Activated T-cell treated with anti-CD3 and anti-CD28 coated beads for 1 hour (primary cell): ENCODE measurements at regions not wholly inside any gene's neighbourhood (a gene's known extent, or its start where the extent isn't known, plus 50 kb on each side); places are given as distances from the start of the nearest gene placed in this dataset.
"Not testable (repeated sequence)": the region's sequence is repeated elsewhere in the genome, so short reads cannot be mapped to it uniquely, and the experiment has no call there.

Experiments used
- DNase-seq: peaks from one replicate; pipeline ENCODE4 v3.0.0-alpha.2; 2020; ENCODE audit warnings: low read depth

DNA sequence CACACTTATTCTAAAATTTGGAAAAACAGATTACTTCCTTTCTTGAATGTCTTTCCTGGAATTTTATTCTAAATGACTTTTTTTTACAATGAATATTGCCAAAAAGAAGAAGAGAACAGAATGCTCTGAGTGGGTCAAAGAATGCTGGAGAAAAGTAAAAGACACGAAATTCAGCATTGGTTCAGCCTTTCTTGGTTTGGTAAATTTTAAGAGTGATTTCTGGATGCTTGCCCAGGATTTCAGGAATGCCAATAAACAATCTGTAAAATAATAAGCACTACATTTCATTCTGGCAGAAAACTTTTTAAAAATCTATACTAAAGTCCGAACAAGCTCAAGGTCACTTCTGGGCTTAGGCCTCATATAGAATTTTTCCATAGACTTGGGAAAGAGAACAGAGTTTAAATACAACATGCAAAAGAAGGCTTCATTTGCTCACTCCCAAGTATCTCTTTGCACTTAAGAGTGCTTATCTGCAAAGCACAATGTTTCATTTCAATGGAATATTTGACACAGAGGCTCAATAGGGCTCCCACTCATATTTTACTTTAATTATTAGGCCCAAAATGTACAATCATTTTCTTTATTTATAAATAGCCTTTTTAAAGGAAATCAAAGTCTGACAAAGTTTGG, 359.5 kb upstream of the ANKRD30A start:
- DNase-seq: no peak

DNA sequence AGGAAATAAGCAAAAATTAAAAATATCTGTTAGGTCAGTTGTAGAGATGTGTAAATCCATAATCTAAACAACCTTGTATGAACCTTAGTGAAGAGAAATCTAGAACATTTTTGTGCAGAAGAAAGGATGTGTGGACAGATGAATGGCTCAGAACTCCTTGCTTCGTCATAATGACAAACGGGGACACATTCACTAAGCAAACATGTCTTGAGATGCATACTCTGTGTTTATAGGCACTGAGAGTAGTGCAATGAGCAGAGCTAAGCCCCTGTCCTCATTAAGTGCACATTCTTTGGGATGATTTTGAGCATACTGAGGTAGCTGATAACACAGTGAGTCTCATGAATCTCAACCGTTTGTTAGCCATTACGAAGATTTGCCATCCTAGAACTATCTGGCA, 360.6 kb upstream of the ANKRD30A start:
- DNase-seq: no peak

DNA sequence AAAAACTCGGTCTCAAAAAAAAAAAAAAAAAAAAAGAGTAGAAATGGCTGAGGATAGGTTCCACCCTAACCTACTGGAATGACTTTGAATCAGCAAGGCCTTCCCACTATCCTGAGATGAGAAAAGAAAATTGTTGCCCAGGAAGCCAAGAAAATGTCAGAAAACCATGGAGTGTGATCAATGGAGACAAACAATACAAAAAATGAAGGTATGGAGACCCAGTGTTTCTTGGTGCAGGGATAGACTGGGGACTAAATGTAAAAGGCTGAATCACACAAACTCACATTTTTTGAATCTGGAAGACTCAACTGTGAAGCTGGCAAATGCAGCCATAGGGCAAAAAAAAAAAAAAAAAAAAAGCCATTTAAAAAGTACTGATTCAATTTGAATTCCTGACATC, 364.3 kb upstream of the ANKRD30A start:
- DNase-seq: no peak

DNA sequence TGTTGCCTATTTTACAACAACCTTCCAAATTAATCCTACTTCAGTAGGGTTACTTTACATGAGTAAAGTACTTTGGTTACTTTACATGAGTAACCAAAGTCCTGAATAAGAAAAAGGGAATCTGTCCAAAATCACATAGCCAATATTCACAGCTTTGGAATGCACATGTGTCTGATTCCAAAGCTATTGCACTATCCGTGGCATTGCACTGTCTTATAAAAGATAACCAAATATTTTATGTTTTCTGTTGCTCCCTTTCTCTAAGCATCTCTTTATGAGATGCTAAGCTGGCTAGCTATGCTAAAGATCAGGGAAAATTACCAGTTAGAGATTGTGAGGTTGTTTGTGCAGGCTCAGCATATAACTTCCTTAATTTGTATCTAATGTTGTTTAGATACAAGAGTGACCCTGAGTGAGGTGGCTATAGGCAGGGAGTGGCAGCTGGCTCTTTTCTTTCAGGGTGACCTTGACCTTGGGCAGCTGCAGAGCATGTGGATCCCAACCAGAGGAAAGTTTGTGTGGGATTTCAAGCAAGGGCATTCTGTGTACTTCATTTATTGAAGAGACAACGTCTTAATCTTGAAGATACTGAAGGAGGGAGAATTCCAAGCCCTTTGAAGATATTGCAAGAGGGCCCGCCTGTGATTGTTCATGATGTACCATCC, 366.1 kb upstream of the ANKRD30A start:
- no peak for DNase-seq

DNA sequence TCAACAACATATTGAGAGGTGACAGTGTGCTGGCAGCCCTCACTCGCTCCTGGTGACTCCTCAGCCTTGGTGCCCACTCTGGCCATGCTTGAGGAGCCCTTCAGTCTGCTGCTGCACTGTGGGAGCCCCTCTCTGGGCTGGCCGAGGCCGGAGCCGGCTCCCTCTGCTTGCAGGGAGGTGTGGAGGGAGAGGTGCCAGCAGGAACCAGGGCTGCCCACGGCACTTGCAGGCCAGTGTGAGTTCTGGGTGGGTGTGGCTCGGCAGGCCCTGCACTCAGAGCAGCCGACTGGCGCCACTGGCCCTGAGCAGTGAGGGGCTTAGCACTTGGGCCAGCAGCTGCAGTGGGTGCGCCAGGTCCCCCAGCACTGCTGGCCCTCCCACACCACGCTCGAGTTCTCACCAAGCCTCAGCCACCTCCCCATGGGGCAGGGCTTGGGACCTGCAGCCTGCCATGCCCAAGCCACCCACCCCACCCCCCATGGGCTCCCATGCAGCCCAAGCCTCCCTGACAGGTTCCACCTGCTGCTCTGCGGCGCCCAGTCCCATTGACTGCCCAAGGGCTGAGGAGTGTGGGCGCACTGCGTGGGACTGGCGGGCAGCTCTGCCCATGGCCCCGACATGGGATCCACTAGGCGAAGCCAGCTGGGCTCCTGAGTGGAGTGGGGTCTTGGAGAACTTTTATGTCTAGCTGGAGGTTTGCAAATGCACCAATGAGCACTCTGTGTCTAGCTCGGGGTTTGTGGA, 377.1 kb upstream of the ANKRD30A start:
- DNase-seq: no peak

DNA sequence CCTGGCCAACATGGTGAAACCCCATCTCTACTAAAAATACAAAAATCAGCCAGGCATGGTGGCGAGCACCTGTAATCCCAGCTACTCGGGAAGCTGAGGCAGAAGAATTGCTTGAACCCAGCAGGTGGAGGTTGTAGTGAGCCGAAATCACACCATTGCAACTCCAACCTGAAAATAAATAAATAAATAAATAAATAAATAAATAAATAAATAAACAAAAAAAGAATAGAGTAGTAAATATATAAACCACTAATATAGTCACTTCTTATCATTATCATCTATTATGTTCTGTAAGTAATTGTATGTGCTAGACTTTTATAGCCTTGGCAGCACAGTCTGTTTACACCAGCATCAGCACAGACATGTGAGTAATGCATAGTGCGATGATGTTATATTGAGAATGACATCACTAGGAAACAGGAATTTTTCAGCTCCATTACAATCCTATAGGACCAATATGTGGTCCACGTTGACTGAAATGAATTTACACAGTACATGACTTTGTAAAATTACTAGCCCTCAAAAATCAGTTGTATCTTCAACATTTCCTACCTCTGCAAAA, 385.4 kb upstream of the ANKRD30A start:
- no peak for DNase-seq

DNA sequence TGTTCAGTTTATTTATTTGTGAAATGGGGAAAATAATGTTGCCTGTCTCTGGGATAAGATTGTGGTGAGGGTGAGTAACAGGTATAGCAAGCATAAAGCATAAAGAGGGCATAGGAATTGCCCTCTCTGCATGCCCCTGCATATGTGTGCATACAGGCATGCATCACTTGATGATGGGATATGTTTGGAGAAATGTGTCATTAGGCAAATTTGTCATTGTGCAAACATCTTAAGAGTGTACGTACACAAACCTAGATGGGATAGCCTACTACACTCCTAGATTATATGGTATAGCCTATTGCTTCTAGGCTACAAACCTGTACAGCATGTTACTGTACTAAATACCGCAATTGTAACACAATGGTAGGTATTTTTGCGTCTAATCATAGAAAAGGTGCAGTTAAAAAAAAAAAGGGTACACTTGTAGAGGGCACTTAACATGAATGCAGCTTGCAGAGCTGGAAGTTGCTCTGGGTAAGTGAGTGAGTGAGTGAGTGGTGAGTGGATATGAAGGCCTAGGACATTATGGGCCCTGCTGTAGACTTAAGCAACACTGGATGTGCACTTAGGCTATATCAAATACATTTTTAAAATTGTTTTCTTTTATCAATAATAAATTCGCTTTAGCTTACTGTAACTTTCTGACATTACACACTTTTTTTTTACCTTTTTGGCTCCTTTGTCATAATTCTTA, 386.5 kb upstream of the ANKRD30A start:
- no peak for DNase-seq

DNA sequence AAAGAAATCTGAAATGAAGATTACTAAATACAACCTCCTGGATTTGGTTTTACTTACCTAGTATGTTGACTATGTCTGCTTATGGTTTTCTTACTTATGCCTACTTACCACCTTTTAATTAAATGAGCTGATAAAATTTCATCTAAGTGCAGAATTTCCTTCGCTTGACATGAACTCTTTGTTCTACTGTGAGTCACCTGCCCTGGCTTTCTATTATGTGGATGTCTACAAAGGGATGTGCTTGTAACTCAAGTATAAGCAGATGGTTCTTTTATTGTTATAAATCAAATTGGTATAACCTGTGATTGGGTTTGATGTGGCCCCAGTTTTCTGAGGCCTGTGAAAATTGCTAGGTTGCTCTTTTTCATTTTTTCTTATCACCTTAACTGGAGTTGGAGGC, 389.1 kb upstream of the ANKRD30A start:
- no peak for DNase-seq

DNA sequence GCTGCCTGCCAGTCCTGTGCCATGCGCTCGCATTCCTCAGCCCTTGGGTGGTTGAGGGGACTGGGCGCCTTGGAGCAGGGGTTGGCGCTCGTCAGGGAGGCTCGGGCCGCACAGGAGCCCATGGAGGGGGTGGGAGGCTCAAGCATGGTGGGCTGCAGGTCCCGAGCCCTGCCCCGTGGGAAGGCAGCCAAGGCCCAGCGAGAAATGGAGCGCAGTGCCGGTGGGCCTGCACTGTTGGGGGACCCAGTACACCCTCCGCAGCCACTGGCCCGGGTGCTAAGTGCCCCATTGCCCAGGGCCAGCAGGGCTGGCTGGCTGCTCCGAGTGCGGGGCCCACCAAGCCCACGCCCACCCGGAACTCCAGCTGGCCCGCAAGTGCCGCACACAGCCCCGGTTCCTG, 390.8 kb upstream of the ANKRD30A start:
- DNase-seq: not testable (repeated sequence)

DNA sequence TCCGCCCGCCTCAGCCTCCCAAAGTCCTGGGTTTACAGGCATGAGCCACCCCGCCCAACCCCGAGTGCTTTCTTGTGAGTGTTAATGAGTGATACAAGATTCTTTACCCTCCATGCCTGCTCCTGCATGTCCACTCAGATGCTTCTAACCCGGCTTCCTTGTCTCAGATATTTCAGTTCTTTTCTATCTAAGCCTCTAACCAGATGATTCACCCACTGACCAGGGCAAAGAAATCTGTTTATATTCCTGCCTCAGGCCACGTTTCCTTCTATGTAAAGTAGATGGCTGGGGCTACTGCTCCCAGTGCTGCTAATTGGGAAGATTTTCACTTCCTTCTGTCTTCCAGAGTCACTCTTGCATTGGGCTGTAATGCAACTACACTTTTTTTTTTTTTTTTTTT, 395.1 kb upstream of the ANKRD30A start:
- DNase-seq: no peak

DNA sequence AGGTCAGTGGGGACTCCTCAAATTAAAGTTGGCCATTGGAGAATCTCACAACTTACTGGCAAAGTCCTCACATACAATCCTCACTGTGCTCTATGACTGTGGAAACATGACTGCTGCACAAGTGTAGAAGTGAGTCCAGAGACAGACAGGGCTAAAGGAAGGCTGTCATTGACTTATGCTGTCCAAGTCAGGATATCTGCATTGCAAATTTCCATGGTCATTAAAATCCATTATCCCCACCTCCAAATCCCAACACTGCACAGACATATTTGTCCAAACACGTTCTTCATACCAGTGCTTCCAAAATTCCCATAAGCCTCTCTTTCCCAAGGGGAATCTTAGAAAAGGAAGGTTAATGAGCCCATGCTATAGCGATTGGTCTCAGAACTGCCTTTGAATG, 396.8 kb upstream of the ANKRD30A start:
- no peak for DNase-seq

DNA sequence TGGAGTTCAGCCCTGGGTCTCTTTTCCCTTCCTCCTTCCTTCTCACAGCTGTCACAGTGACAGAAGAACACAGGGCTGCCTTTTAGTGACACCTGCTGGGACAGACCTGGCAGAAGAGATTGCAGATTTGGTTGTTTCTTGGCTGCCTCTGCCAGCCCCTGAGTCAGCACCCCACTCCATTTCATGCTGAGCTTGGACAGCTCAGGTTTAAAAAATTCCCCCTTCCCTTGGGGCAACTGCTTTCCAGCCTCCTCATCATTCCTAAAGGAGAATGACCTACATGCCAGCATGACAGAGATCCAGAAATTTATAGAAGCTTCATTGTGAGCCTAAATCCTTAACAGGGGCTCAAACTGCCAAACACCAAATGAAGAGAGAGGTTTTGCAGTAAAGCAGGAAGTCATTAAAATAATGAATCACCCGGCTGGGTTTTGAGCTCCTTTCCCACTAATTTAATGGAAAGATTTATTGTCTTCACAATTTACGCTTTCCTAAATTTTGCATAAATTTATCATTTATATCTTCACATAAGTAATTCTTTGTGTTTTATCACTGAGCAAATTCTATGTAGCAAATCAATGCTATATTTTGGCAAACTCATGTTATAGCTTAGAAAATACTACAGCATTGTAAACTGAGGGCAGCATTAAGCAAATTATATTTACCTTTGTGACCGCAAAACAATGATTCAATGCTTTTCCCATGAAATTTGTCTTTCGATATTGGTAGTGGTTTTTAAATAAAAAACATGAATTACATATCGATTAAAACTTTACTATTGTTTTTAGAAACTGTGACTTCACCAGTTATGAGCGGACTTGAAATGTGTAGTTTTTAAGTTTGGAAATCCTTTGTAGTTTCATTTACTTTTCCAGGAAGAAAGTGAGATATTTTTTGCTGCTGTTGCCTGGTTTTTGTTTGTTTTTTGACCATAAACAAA, 399.5 kb upstream of the ANKRD30A start:
- DNase-seq: no peak

DNA sequence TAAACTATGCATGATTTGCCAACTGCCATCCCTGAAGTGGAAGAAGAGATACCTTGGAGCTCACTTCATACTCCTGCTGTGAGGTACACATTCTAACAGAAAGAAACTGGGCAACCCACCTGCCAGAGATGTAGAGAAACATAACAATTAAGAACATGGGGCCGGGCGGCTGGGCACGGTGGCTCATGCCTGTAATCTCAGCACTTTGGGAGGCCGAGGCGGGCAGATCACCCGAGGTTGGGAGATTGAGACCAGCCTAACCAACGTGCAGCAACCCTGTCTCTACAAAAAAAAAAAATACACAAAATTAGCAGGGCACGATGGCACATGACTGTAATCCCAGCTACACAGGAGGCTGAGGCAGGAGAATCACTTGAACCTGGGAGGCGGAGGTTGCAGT, 402.6 kb upstream of the ANKRD30A start:
- no peak for DNase-seq

DNA sequence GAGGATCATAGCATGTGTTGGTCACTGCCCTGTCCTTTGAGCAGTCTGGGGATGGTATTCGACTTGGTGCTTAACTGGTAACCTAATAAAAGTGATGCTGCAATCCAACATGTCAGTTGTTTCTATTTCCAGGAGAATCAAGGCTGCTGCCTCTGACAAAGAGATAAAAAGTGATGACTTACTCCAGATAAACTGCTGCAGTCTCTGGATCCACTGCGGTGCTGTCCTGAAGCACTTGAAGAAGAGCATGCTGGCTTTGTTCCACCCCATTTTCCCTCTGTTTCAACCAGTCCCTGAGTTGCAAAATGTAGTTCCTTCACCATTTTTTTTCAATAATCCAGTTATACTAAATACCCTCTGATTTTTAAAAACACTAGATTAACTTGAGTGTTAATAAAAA, 403.5 kb upstream of the ANKRD30A start:
- no peak for DNase-seq

DNA sequence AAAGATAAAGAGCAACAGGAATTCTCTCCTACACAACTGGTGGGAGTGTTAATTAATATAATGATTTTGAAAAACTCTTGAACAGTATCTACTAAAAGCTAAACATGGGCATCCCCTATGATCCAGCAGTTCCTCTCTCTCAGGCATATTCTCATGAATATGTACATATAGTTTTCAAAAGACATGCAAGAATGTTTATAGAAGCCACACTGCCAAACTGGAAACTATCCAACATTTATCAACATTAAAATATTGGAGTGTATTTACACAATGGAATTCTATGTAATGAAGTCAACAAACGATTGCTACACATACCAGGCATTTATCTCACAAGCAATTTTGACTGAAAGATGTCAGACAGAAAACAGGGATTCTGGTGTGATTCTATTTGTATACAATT, 404.5 kb upstream of the ANKRD30A start:
- no peak for DNase-seq

DNA sequence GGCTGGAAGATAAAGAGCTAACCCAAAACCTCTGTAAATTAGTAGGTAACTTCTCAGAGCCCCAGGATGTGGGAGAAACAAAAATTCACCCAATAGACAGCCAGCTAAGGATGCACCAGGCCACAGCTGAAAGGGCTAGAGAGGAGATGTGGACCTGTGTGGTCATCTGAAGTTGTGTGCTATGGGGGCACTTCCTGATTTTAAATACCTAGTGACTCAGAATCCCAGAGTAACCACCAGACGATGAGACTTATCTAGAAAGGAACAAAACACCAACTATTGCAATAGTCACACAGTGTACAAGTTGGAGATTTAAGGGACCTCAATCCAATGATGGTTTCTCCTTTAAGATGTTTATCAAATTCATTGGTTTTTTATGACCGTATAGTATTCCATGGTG, 408.3 kb upstream of the ANKRD30A start:
- no peak for DNase-seq

DNA sequence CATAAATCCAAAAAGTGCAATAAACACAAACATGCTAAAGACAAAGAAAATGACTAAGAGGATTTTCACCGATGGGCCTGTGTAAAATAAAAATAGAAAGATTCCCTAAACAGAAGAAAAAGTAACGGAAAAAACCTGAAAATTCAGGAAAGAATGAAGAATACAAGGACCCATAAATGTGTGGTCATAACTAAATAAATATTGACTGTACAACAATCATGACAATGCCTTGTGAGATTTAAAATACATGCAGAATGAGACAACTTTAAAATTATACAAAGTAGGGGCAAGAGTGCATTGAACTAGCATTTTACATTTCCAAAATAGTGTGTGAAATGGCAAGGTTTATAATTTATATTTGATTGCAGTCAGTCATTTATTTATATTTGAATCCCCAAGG, 409.1 kb upstream of the ANKRD30A start:
- DNase-seq: no peak

DNA sequence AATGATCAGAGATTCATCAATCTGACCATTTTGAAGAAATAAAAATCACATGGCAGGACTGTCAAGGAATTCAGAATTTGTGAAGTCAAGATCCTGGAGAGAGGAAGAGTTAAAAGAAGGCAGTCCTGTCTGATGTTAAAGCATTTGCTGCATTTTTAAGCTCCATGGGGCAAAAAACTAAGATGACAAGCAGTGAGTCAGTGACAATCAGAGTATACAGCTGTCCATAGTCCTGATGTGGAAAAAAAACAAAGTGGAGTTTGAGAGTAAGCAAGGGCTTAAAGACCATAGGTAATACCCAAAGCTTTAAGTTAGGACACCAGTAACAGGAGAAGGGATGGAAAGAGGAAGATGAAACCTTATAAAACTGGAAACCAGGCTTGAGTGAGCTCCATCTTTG, 412.7 kb upstream of the ANKRD30A start:
- DNase-seq: no peak

DNA sequence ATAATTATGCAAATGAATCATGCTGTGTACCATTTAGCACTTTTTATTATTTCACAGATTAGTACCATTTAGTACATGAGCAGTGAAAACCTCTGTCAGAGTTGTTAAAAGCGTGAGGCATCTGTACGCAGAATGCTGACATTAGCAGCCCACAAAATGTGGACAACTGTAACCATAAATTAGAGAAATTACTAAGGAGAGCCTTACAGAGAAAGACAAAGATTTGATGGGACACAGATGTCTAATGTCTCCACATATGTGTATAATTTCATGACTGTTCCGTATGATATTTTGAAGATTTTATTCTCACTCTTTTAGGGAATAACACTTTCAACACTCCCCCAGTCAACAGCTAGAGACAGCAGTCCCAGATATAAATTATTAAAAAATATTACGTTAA, 414.0 kb upstream of the ANKRD30A start:
- no peak for DNase-seq

DNA sequence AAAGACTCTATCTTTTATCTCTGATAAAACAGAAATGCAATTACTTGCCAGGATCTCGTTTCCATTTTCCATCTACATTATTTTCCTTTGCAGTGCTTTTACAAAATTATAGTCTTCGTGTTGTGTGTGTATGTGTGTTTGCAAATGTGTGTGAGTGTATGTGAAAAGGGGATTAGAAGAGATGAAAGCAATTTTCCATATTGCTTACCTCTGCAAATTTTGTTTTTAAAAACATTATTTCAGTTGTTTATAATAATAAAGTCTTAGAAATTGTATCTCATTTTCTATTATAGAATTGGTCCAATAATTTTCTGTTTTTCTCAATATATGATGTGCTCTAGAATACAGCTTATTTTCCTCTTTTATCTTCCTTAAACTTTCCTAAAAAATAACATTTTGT, 421.3 kb upstream of the ANKRD30A start:
- no peak for DNase-seq

DNA sequence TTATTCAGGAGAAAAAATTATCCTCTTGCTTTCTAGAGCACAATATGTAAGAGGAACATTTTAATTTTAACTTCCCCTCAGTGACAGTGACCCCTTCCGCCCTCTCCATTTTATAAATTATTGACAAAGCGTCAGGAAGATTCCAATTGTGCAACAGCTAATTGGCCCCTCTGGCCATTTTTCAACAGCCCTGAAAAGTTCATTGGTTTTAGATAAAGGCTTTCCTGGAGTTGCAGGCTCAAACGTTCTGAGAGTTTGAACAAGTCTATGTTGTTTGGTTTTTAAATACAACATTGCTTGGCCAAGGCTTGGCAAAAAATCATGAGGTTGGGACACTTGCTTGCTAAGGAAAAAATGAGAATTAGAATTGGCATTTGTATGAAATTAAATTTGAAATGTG, 422.2 kb upstream of the ANKRD30A start:
- no peak for DNase-seq

DNA sequence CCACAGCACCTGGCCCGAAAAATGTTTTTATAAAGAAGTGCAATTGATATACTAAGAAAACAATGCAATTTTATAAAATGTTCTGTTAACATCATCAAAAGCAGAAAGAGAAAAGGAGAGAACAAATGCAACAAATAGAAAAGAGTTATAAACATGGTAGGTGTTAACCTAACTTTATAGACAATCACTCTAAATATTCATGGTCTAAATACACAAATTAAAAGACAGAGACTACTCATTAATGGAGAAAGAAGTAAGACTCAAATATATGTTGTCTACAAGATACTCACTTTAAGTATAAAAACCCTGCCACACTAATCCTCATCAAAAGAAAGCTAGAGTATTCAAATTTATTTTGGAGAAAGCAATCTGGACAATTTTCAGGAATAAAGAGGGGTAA, 425.3 kb upstream of the ANKRD30A start:
- DNase-seq: no peak
